GM13976 (cell line): ENCODE measurements at regions not wholly inside any gene's neighbourhood (a gene's known extent, or its start where the extent isn't known, plus 50 kb on each side); places are given as distances from the start of the nearest gene placed in this dataset.

Experiments used
- DNase-seq: peaks from one replicate; pipeline ENCODE4 v3.0.0; 2012; ENCODE audit warnings: low spot score
- in situ Hi-C: fragments of 300-500 bp; cut with MboI; formaldehyde crosslinking; loops from one replicate; pipeline ENCODE4 v1.12.0; 2022; ENCODE audit warnings: low sequenced_read_pairs, mixed read lengths, inconsistent platforms; ENCODE audit not compliant: unreplicated experiment
- TF ChIP-seq, protein P1 (sequence below): IDR thresholded peaks from 2 replicates; pipeline ENCODE4 v1.5.1; 2012; ENCODE audit warnings: borderline replicate concordance, mild to moderate bottlenecking; ENCODE audit not compliant: insufficient read depth; ENCODE audit errors: extremely low read depth, missing control alignments, control extremely low read depth

- in situ Hi-C loops = no loop called here
- TF ChIP-seq, protein P1, sequence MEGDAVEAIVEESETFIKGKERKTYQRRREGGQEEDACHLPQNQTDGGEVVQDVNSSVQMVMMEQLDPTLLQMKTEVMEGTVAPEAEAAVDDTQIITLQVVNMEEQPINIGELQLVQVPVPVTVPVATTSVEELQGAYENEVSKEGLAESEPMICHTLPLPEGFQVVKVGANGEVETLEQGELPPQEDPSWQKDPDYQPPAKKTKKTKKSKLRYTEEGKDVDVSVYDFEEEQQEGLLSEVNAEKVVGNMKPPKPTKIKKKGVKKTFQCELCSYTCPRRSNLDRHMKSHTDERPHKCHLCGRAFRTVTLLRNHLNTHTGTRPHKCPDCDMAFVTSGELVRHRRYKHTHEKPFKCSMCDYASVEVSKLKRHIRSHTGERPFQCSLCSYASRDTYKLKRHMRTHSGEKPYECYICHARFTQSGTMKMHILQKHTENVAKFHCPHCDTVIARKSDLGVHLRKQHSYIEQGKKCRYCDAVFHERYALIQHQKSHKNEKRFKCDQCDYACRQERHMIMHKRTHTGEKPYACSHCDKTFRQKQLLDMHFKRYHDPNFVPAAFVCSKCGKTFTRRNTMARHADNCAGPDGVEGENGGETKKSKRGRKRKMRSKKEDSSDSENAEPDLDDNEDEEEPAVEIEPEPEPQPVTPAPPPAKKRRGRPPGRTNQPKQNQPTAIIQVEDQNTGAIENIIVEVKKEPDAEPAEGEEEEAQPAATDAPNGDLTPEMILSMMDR = no peak
- no peak for DNase-seq
Observed at GRCh38 chr21:33973268-33973667, 57.7 kb upstream of the ATP5PO start.

DNA sequence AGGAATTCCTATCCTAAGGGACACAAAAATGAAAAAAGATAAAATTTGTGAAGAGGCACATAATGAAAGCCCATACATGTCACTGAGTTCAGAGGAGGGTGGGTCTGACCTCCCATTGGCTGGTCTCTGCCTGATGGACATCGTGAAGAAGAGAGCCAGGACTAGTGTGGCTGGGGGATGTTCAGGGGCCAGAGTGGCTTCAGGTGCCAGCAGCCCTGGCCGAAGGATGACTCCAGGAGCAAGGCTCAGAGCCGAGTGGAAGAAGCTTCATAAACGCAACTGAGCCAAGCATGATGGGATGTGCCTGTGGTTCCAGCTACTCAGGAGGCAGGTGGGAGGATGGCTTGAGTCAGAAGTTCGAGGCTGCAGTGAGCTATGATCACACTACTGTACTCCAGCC is 56.9 kb upstream of the ATP5PO start:
- no peak for DNase-seq
- in situ Hi-C loops = no loop called here
- TF ChIP-seq, protein P1 = no peak

- TF ChIP-seq, protein P1 = no peak
- no peak for DNase-seq
- in situ Hi-C loops = no loop called here
Observed at GRCh38 chr21:33971492-33972013, 55.9 kb upstream of the ATP5PO start.

- DNase-seq = no peak
- in situ Hi-C loops = no loop called here
- TF ChIP-seq, protein P1 = no peak
Observed at GRCh38 chr21:33969581-33969980, 54.0 kb upstream of the ATP5PO start.

- TF ChIP-seq, protein P1 = no peak
- in situ Hi-C loops = no loop called here
- DNase-seq = no peak
Observed at GRCh38 chr21:33968995-33969348, 53.4 kb upstream of the ATP5PO start.

DNA sequence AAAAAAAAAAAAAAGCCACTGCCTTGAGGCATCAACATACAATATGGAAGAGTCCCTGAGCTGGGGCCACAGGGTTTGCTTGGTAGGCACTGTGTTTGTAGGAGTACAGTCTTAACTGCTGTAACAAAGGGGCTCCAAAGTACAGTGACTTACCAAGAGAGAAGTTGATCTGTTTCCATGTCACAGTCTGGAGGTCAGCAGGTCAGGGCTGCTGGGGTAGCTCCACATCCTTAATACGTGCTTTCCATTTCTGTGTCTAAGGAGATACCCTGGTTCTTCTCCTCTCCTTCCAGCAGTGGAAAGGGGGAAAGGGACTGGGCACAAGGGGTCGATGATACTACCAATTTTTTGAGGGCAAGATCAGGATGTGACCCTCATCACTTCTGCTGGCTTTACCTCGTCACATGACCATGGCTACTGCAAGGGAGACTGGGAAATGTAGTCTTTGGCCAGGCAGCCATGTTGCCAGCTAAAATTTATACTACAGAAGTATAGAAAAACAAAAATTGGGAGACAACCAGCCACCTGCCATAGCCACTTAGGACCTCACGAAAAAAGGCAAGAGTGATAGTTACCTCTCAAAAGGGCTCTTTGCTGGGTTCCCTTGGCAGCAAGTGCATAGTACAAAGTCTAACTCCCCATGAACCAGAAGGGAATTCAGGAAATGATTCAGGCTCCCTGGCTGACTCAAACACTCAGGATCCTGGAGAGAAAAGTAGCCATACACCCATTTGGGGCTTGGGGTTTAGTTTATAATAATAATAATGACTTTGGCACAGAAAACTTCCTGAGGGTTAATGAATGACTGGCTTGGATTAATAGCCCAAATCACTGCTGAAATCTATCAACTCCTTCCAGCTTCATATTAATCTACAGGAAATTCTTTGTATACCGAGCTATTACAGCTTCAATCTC is 52.7 kb upstream of the ATP5PO start:
- no peak for DNase-seq
- in situ Hi-C loops = no loop called here
- TF ChIP-seq, protein P1 = no peak

DNA sequence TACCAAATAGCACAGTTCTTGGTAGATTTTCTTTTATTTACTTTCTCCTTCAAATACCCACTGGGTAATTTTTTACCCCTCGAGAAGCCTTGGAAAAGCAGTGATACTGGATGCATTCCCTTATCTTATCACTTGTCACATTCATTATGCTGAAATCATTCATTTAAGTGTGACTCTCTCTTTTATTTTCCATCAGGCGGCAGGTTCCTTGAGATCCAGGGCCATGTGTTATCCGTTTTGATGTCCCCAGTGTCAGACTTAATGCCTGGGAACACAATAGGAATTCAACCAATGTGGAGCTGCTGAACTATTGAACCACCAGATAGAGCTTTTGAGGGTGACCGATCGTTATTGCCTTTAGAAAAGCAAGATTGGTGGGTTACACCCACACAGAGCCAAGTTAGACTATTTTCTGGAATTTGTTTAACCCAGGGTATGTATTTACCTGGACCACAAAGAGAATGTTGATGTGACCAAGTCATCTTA is 51.5 kb upstream of the ATP5PO start:
- in situ Hi-C loops = no loop called here
- no peak for DNase-seq
- TF ChIP-seq, protein P1 = no peak
